Fibroblast of skin of abdomen (primary cell): ENCODE measurements at regions not wholly inside any gene's neighbourhood (a gene's known extent, or its start where the extent isn't known, plus 50 kb on each side); places are given as distances from the start of the nearest gene placed in this dataset.
"Not testable (repeated sequence)": the region's sequence is repeated elsewhere in the genome, so short reads cannot be mapped to it uniquely, and the experiment has no call there.

ENCODE experiments used
- DNase-seq: peaks from one replicate; pipeline ENCODE4 v3.0.0-alpha.2; 2013

GRCh38 chr13:21263909-21264308 lies 87.5 kb downstream of the MRPL57 start:
- DNase-seq = not testable (repeated sequence)

GRCh38 chr13:21268485-21268884 lies 92.0 kb downstream of the MRPL57 start:
- not testable (repeated sequence) for DNase-seq

GRCh38 chr13:21272439-21272838 lies 96.0 kb downstream of the MRPL57 start:
- not testable (repeated sequence) for DNase-seq

GRCh38 chr13:21274457-21274856 lies 98.0 kb downstream of the MRPL57 start:
- not testable (repeated sequence) for DNase-seq

GRCh38 chr13:21282065-21282464 lies 105.6 kb downstream of the MRPL57 start:
- no peak for DNase-seq

GRCh38 chr13:21287331-21287907 lies 111.0 kb downstream of the MRPL57 start:
- no peak for DNase-seq

GRCh38 chr13:21289475-21289874 lies 113.0 kb downstream of the MRPL57 start:
- DNase-seq = no peak

- DNase-seq = not testable (repeated sequence)
Observed at GRCh38 chr13:21290442-21291002, 114.1 kb downstream of the MRPL57 start.

GRCh38 chr13:21291840-21292239 lies 115.4 kb downstream of the MRPL57 start:
- DNase-seq = no peak

GRCh38 chr13:21296991-21297390 lies 120.5 kb downstream of the MRPL57 start:
- DNase-seq = peak; percentile 22

GRCh38 chr13:21297447-21297846 lies 121.0 kb downstream of the MRPL57 start:
- DNase-seq = peak; percentile 7

- DNase-seq = peak; percentile 88
Observed at GRCh38 chr13:21297914-21298831, 121.7 kb downstream of the MRPL57 start.

GRCh38 chr13:21304256-21304655 lies 127.8 kb downstream of the MRPL57 start:
- no peak for DNase-seq

GRCh38 chr13:21306300-21307073 lies 130.0 kb downstream of the MRPL57 start:
- not testable (repeated sequence) for DNase-seq

GRCh38 chr13:21307158-21307557 lies 130.7 kb downstream of the MRPL57 start:
- DNase-seq = not testable (repeated sequence)

- DNase-seq = no peak
Observed at GRCh38 chr13:21308906-21309305, 132.4 kb downstream of the MRPL57 start.

- DNase-seq = no peak
Observed at GRCh38 chr13:21309542-21310172, 133.2 kb downstream of the MRPL57 start.

- DNase-seq = no peak
Observed at GRCh38 chr13:21310220-21310619, 133.8 kb downstream of the MRPL57 start.

GRCh38 chr13:21314976-21315375 lies 138.5 kb downstream of the MRPL57 start:
- not testable (repeated sequence) for DNase-seq

- DNase-seq = no peak
Observed at GRCh38 chr13:21316376-21316775, 139.9 kb downstream of the MRPL57 start.

- DNase-seq = peak; percentile 4
Observed at GRCh38 chr13:21318891-21319532, 140.1 kb downstream of the ZDHHC20 start.
